ENCODE measurements at regions not wholly inside any gene's neighbourhood (a gene's known extent, or its start where the extent isn't known, plus 50 kb on each side); places are given as distances from the start of the nearest gene placed in this dataset.
"Not testable (repeated sequence)": the region's sequence is repeated elsewhere in the genome, so short reads cannot be mapped to it uniquely, and the experiment has no call there.

GRCh38 chr7:51446785-51447184, 130.2 kb upstream of the COBL start:
- H3K27ac ChIP-seq, result no peak overlapping the region
- no peak for TF ChIP-seq ZFX (IDR thresholded peaks at IDR 0.05; ENCODE audit: borderline replicate concordance)
- no peak for TF ChIP-seq CTCF (IDR thresholded peaks at IDR 0.05)

- H3K27ac ChIP-seq, result no peak overlapping the region
- TF ChIP-seq CTCF (IDR thresholded peaks at IDR 0.05), result no peak
- no peak for TF ChIP-seq ZFX (IDR thresholded peaks at IDR 0.05; ENCODE audit: borderline replicate concordance)
Measured at GRCh38 chr7:51446356-51446755, 129.7 kb upstream of the COBL start.

- TF ChIP-seq CTCF (IDR thresholded peaks at IDR 0.05) (no peak), ZFX (IDR thresholded peaks at IDR 0.05; ENCODE audit: borderline replicate concordance) (no peak)
- no peak overlapping the region for H3K27ac ChIP-seq
Measured at GRCh38 chr7:51444936-51445335, 128.3 kb upstream of the COBL start.

- H3K27ac ChIP-seq, result no peak overlapping the region
- TF ChIP-seq ZFX (IDR thresholded peaks at IDR 0.05; ENCODE audit: borderline replicate concordance) (no peak), CTCF (IDR thresholded peaks at IDR 0.05) (peak; percentile 99)
Measured at GRCh38 chr7:51430480-51431086, 114.0 kb upstream of the COBL start.

DNA sequence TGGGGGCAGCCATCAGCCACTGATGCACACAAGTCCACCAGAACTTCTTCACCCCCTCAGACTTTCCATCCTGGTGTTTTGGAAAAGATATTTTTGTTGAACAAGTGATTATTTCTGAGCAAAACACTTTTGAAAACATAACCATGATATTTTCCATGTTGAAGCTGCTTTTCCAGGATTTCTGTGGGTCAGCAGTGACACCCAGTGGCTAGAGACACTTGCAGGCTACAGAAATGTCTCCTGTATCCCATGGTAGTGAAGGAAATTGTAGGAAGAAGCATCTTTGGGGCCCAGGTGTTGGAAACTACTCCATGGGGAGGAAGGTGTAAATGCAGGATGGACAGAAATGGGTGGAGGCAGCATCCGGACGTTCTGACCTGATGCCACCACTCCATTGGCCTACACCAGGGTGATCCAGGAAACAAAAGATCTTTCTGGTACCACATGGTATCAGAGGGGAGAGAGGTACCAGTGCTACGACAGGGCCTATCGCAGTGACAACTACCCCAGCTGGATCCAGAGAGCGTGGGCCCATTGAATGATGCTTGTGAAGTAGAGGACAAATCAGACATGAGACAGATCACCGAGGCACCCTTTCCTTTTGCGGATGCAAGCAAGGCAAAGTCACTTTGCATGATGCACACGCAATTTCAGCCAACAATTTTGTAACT, 111.7 kb upstream of the COBL start:
- H3K27ac ChIP-seq, result no peak overlapping the region
- TF ChIP-seq CTCF (IDR thresholded peaks at IDR 0.05), result peak; percentile 68
- TF ChIP-seq ZFX (IDR thresholded peaks at IDR 0.05; ENCODE audit: borderline replicate concordance), result no peak

GRCh38 chr7:51426163-51426562, 109.6 kb upstream of the COBL start:
- TF ChIP-seq CTCF (IDR thresholded peaks at IDR 0.05), result no peak
- TF ChIP-seq ZFX (IDR thresholded peaks at IDR 0.05; ENCODE audit: borderline replicate concordance), result no peak
- H3K27ac ChIP-seq, result no peak overlapping the region

DNA sequence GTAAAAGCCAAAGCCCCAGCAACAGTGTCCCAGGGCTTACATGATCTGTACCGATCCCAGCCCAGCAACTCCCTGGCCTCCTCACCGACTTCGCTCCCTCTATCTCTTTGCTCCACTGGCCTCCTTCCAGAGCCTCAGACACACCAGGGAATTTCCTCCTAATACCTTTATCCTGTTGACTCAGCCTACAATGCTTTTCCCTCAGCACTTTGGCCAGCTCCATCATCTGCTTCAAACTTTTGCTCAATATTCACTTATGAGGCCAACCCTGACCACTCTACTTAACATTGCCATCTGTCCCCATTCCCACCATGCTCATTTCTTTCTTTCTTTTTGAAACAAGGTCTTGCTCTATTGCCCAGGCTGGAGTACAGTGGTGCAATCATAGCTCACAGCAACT, 93.3 kb upstream of the COBL start:
- H3K27ac ChIP-seq, result not testable (repeated sequence)

GRCh38 chr7:51397608-51398007, 81.0 kb upstream of the COBL start:
- H3K27ac ChIP-seq, result not testable (repeated sequence)

Data from 22Rv1 (cell line).